ENCODE measurements at regions not wholly inside any gene's neighbourhood (a gene's known extent, or its start where the extent isn't known, plus 50 kb on each side); places are given as distances from the start of the nearest gene placed in this dataset.

DNA sequence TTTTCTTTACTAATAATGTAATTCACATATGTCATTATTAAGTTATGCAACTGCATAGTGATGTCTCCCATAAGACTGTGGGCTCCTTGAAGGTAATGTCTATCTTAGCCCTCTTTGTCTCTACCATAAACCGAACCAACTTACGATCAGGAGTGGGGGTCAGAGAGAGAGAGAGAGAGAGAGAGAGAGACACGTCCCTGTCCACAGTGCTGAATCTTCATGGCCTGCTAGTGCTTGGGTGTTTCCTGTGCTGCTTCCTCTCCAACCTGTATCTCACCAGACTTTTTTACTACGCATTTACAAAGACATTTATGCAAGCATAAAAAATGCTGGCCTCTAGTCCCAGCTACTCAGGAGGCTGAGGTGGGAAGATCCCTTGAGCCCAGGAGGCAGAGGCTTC, 52.2 kb upstream of the HAPSTR1 start:
- Histone ChIP-seq H3K9me3 (replicated peaks; ENCODE audit: control insufficient read depth, low read depth, low read length) (no peaks in the 10 kb centered on the region), H3K4me1 (ENCODE audit: control insufficient read depth, insufficient read depth, low read length) (no peaks in the 10 kb centered on the region), H3K4me3 (ENCODE audit: low read length) (no peak overlapping the region), H3K27me3 (ENCODE audit: control insufficient read depth, insufficient read depth, low read length) (no peaks in the 10 kb centered on the region), H3K27ac (ENCODE audit: low read length) (no peak overlapping the region), H3K36me3 (ENCODE audit: control insufficient read depth, insufficient read depth, low read length) (no peaks in the 10 kb centered on the region)
- DNase-seq: peak; percentile 6
- WGBS (ENCODE audit: insufficient coverage): no CpG with 5 or more reads among the region's 4 CpGs

DNA sequence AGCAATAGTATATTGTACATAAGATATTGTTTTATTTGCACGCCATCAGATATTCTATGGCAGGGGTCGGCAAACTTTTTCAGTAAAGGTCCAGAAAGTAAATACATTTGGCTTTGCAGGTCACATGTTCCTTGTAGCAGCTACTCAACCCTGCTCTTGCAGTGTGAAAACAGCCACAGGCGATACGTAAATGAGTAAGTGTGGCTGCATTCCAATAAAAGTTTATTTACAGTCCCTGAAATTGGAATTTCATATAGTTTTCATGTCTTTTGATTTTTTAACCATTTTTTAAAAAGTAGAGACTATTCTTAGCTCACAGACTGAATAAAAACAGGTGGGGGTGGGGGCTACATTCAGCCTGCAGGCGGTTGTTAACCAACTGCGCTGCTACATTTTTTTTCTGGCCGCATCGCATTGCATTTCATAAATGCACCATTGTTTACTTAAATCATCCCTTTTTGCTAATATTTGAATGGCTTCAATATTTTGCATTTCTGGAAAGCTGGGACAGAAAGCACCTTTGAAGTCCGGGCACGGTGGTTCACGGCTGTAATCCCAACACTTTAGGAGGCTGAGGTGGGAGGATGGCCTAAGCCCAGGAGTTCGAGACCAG, 50.5 kb upstream of the HAPSTR1 start:
- Histone ChIP-seq H3K4me1 (ENCODE audit: control insufficient read depth, insufficient read depth, low read length) (no peaks in the 10 kb centered on the region), H3K27me3 (ENCODE audit: control insufficient read depth, insufficient read depth, low read length) (no peaks in the 10 kb centered on the region)
- 80% methylated on average over 1 of the region's 12 CpGs for WGBS (ENCODE audit: insufficient coverage)

More for the DNA sequence above, 50.5 kb upstream of the HAPSTR1 start:
- Histone ChIP-seq H3K27ac (ENCODE audit: low read length) (no peak overlapping the region), H3K36me3 (ENCODE audit: control insufficient read depth, insufficient read depth, low read length) (no peaks in the 10 kb centered on the region), H3K9me3 (replicated peaks; ENCODE audit: control insufficient read depth, low read depth, low read length) (no peaks in the 10 kb centered on the region), H3K4me3 (ENCODE audit: low read length) (no peak overlapping the region)
- no peak for DNase-seq
